ENCODE measurements at regions not wholly inside any gene's neighbourhood (a gene's known extent, or its start where the extent isn't known, plus 50 kb on each side); places are given as distances from the start of the nearest gene placed in this dataset.

DNA sequence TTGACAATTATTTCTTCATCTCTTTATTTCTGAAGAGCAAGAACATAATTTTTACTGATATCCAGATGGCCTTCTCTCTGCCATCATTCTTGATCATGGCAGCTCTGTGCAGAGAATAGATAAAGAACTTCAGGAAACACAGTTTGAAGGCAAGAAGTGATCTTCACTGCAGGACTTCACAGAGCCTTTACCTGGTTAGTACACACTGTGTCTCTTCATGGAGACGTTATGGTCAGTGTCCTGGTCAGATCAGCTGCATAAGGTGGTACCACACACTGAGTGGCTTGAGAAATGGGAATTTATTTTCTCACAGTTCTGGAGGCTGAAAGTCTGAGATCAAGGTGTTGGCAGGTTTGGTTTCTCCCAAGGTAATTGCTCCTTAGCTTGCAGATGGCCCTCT, 129.5 kb downstream of the UTP18 start:
- Mint-ChIP-seq H3K27ac (peak overlapping the region in 1 of 3 donors; percentile 32), H3K27me3 (no peaks in the 10 kb centered on the region), H3K9me3 (peaks cover 0 to 1% (median 0%) of the 10 kb centered on the region in 7 donors), H3K36me3 (no peaks in the 10 kb centered on the region), H3K4me3 (no peak overlapping the region), H3K4me1 (no peaks in the 10 kb centered on the region)
- H3K4me1 ChIP-seq (ENCODE audit: control insufficient read depth, insufficient read depth, low read length, poor library complexity, severe bottlenecking): no peaks in the 10 kb centered on the region
- H3K27me3 ChIP-seq (ENCODE audit: control insufficient read depth, insufficient read depth, low read length): no peaks in the 10 kb centered on the region
- H3K27ac ChIP-seq (ENCODE audit: insufficient read depth, low read length, poor library complexity, severe bottlenecking): no peak overlapping the region
- no peaks in the 10 kb centered on the region for H3K36me3 ChIP-seq (ENCODE audit: control insufficient read depth, insufficient read depth, low read length)
- no peak for DNase-seq
- H3K9me3 ChIP-seq (ENCODE audit: control insufficient read depth in 2 of 2, low read length in 2 of 2): no peaks in the 10 kb centered on the region
- no peak for ATAC-seq (ENCODE audit: low read depth in 2 of 2)
- H3K4me3 ChIP-seq (ENCODE audit: low read depth, low read length): no peak overlapping the region

DNA sequence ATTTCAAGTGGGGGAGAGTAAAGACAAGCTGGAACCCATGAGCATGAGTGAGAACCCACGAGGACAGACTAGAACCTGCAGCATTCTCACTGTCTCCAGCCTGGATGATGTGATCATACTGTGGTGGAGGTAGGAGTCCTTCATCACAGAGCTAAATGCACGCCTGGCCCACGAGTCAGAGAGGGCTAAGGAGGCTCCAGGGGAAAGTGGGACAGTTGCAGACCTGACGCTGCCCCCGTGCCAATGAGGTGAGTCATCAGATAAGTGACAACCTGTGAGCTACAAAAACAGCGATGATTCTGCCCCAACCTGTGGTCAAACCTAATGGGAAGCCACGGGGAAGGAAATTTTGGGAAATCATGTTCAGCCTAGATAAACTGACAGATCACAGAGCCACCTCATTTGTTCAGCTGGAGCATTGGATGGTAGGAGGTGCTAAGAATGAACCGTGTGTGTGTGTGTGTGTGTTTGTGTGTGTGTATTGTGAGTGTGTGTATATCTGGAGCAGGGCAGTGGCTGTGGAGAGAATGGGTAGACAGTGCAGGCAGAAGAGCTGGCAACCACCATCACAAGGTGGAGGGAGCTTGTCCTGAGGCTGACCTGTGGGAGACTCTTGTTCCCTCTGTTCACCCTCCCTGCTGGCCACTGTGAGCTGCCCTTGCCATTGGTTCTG, 131.8 kb downstream of the UTP18 start:
- H3K9me3 ChIP-seq (ENCODE audit: control insufficient read depth in 2 of 2, low read length in 2 of 2): no peaks in the 10 kb centered on the region
- H3K36me3 Mint-ChIP-seq: no peaks in the 10 kb centered on the region
- no peak overlapping the region for H3K27ac ChIP-seq (ENCODE audit: insufficient read depth, low read length, poor library complexity, severe bottlenecking)
- H3K4me1 ChIP-seq (ENCODE audit: control insufficient read depth, insufficient read depth, low read length, poor library complexity, severe bottlenecking): no peaks in the 10 kb centered on the region
- no peaks in the 10 kb centered on the region for H3K27me3 ChIP-seq (ENCODE audit: control insufficient read depth, insufficient read depth, low read length)
- no peak overlapping the region for H3K27ac Mint-ChIP-seq
- H3K36me3 ChIP-seq (ENCODE audit: control insufficient read depth, insufficient read depth, low read length): no peaks in the 10 kb centered on the region
- no peaks in the 10 kb centered on the region for H3K27me3 Mint-ChIP-seq
- H3K4me3 ChIP-seq (ENCODE audit: low read depth, low read length): no peak overlapping the region
- no peak for DNase-seq
- ATAC-seq (ENCODE audit: low read depth in 2 of 2): peak in 1 of 2 donors; percentile 22
- peaks cover 0 to 1% (median 0%) of the 10 kb centered on the region in 7 donors for H3K9me3 Mint-ChIP-seq
- no peak overlapping the region for H3K4me3 Mint-ChIP-seq
- no peaks in the 10 kb centered on the region for H3K4me1 Mint-ChIP-seq

DNA sequence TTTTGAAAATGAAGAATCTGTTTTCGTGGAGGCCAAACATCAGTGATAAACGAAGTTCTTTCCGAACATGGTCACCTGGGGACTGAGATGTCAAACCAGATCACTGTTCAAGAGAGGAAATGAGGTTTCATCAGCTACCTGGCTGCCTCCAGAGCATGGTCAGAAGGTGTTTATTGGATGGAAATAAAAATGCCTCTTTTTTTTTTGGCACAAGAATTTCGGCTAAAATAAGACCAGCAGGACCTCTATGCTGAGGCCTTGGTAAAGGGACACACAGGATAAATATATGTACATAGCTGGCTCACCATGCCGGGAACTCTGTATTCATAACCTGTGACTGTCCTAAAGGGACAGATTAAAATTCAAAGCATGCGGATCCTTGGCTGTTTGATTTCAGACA, 135.3 kb downstream of the UTP18 start:
- no peaks in the 10 kb centered on the region for H3K9me3 Mint-ChIP-seq
- H3K4me1 Mint-ChIP-seq: no peaks in the 10 kb centered on the region
- no peak overlapping the region for H3K4me3 Mint-ChIP-seq
- H3K36me3 ChIP-seq (ENCODE audit: control insufficient read depth, insufficient read depth, low read length): no peaks in the 10 kb centered on the region
- H3K27ac ChIP-seq (ENCODE audit: insufficient read depth, low read length, poor library complexity, severe bottlenecking): no peak overlapping the region
- no peaks in the 10 kb centered on the region for H3K36me3 Mint-ChIP-seq
- no peaks in the 10 kb centered on the region for H3K9me3 ChIP-seq (ENCODE audit: control insufficient read depth in 2 of 2, low read length in 2 of 2)
- ATAC-seq (ENCODE audit: low read depth in 2 of 2) (no peak), DNase-seq (no peak)
- H3K27me3 ChIP-seq (ENCODE audit: control insufficient read depth, insufficient read depth, low read length): no peaks in the 10 kb centered on the region
- H3K4me1 ChIP-seq (ENCODE audit: control insufficient read depth, insufficient read depth, low read length, poor library complexity, severe bottlenecking): no peaks in the 10 kb centered on the region
- H3K27me3 Mint-ChIP-seq: peaks cover 4% of the 10 kb centered on the region
- H3K27ac Mint-ChIP-seq: no peak overlapping the region
- no peak overlapping the region for H3K4me3 ChIP-seq (ENCODE audit: low read depth, low read length)

DNA sequence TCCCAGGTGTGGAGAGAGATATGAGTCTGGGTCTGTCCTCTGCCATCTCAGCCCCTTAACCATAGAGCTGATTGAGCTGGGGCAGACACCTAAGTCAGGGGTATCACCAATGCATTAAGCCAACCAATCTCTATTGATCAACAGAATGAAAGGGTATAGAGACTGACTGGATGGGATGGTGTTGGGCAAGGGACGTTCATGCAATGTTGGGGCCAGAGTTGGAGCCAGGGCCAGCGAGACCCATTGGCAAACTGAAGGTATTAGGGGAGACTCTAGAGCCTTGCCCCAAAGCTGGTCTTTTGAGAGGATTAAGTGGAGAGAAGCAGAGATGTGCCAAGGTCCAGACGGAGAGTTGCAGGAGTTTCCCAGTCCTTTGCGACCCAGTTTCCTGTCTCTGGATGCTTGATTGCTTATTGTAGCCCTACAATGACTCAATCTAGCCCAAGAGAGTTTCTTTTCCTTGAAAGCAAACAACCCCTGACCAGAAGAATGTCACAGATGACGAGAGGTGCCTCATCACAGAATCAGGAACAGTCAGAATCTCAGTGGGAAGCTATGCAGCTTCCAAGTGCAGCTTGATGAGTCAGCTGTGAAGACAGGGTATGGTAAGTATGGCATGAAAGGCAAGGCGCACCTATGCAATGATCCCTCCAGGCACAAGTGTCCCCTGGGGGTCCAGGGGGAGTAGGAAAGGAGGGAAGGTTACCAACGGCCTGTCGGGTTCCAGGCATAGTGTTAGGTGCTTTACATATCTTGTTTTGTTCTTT, 137.2 kb downstream of the UTP18 start:
- DNase-seq (no peak), ATAC-seq (ENCODE audit: low read depth in 2 of 2) (no peak)
- Histone ChIP-seq H3K4me3 (ENCODE audit: low read depth, low read length) (no peak overlapping the region), H3K27ac (ENCODE audit: insufficient read depth, low read length, poor library complexity, severe bottlenecking) (no peak overlapping the region), H3K9me3 (ENCODE audit: control insufficient read depth in 2 of 2, low read length in 2 of 2) (no peaks in the 10 kb centered on the region), H3K27me3 (ENCODE audit: control insufficient read depth, insufficient read depth, low read length) (no peaks in the 10 kb centered on the region), H3K4me1 (ENCODE audit: control insufficient read depth, insufficient read depth, low read length, poor library complexity, severe bottlenecking) (no peaks in the 10 kb centered on the region), H3K36me3 (ENCODE audit: control insufficient read depth, insufficient read depth, low read length) (no peaks in the 10 kb centered on the region)
- Mint-ChIP-seq H3K36me3 (no peaks in the 10 kb centered on the region), H3K27ac (peak overlapping the region in 1 of 3 donors; percentile 25), H3K9me3 (peaks cover 0 to 1% (median 0%) of the 10 kb centered on the region in 7 donors), H3K4me3 (no peak overlapping the region), H3K27me3 (peaks cover 4% of the 10 kb centered on the region), H3K4me1 (no peaks in the 10 kb centered on the region)

DNA sequence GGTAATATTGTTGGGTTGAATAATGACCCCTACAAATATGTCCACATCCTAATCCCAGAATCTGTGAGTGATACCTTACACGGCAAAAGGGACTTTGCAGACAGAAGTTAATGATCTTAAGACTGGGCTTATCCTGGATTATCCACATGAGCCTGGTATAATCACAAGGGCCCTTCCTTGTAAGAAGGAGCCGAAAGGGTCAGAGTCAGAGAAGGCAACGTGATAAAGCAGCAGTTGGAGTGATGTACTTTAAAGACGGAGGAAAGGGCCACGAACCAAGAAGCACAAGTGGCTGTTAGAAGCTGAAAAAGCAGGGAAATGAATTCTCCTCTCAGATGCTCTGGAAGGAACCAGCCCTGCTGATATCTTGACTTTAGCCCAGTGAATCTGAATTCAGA, 137.8 kb downstream of the UTP18 start:
- no peak overlapping the region for H3K4me3 Mint-ChIP-seq
- ATAC-seq (ENCODE audit: low read depth in 2 of 2) (no peak), DNase-seq (no peak)
- H3K4me1 Mint-ChIP-seq: no peaks in the 10 kb centered on the region
- H3K36me3 Mint-ChIP-seq: no peaks in the 10 kb centered on the region
- H3K27me3 Mint-ChIP-seq: peaks cover 4% of the 10 kb centered on the region
- Histone ChIP-seq H3K4me3 (ENCODE audit: low read depth, low read length) (no peak overlapping the region), H3K4me1 (ENCODE audit: control insufficient read depth, insufficient read depth, low read length, poor library complexity, severe bottlenecking) (no peaks in the 10 kb centered on the region), H3K9me3 (ENCODE audit: control insufficient read depth in 2 of 2, low read length in 2 of 2) (no peaks in the 10 kb centered on the region), H3K27me3 (ENCODE audit: control insufficient read depth, insufficient read depth, low read length) (no peaks in the 10 kb centered on the region), H3K36me3 (ENCODE audit: control insufficient read depth, insufficient read depth, low read length) (no peaks in the 10 kb centered on the region), H3K27ac (ENCODE audit: insufficient read depth, low read length, poor library complexity, severe bottlenecking) (no peak overlapping the region)
- H3K27ac Mint-ChIP-seq: peak overlapping the region in 1 of 3 donors; percentile 25
- H3K9me3 Mint-ChIP-seq: peaks cover 0 to 1% (median 0%) of the 10 kb centered on the region in 7 donors

DNA sequence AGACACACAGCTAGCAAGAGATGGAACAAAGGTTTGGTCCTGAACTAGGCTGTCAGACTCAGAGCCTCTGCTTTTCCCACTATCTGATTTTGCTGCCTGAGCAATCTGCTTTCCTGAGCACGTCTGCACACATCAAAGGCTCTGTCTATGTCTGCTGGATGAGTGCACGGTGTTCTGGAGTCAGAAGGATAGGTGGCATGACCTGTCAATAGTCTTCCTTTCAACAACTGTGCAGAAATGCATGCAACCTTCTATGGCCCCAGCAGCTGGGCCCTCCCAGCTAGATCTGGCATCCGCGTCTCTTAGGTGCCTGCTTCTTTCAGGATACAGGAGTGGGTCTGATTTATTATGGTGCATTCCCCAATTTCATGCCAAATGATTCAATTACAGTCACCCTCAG, 138.3 kb downstream of the UTP18 start:
- Mint-ChIP-seq H3K4me1 (no peaks in the 10 kb centered on the region), H3K36me3 (no peaks in the 10 kb centered on the region), H3K4me3 (no peak overlapping the region), H3K27me3 (peaks cover 4% of the 10 kb centered on the region), H3K27ac (no peak overlapping the region), H3K9me3 (peaks cover 0 to 1% (median 0%) of the 10 kb centered on the region in 7 donors)
- Histone ChIP-seq H3K27me3 (ENCODE audit: control insufficient read depth, insufficient read depth, low read length) (no peaks in the 10 kb centered on the region), H3K27ac (ENCODE audit: insufficient read depth, low read length, poor library complexity, severe bottlenecking) (no peak overlapping the region), H3K36me3 (ENCODE audit: control insufficient read depth, insufficient read depth, low read length) (no peaks in the 10 kb centered on the region), H3K4me1 (ENCODE audit: control insufficient read depth, insufficient read depth, low read length, poor library complexity, severe bottlenecking) (no peaks in the 10 kb centered on the region), H3K4me3 (ENCODE audit: low read depth, low read length) (no peak overlapping the region), H3K9me3 (ENCODE audit: control insufficient read depth in 2 of 2, low read length in 2 of 2) (no peaks in the 10 kb centered on the region)
- ATAC-seq (ENCODE audit: low read depth in 2 of 2) (no peak), DNase-seq (no peak)

DNA sequence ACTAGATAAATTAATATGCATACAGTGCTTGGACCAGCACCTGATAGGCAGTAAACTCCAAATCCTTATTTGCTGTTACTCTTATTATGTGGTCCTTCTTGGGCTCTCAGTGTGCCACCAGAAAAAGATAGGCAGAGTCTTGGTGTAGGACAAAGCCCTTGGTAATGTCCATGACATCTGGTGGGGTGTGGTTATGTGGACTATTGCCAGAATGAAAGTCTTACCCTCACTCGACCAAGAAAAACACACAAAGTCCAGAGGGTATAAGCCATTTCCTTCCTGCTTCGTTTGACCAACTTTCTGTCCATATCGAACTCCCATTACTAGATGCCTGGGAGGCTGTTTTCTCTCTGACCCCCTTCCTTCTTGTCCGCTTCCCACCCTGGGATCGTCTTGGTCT, 140.9 kb downstream of the UTP18 start:
- no peak overlapping the region for H3K4me3 ChIP-seq (ENCODE audit: low read depth, low read length)
- H3K9me3 ChIP-seq (ENCODE audit: control insufficient read depth in 2 of 2, low read length in 2 of 2): no peaks in the 10 kb centered on the region
- H3K4me3 Mint-ChIP-seq: no peak overlapping the region
- no peaks in the 10 kb centered on the region for H3K4me1 Mint-ChIP-seq
- no peaks in the 10 kb centered on the region for H3K27me3 ChIP-seq (ENCODE audit: control insufficient read depth, insufficient read depth, low read length)
- H3K27ac Mint-ChIP-seq: no peak overlapping the region
- no peaks in the 10 kb centered on the region for H3K36me3 ChIP-seq (ENCODE audit: control insufficient read depth, insufficient read depth, low read length)
- ATAC-seq (ENCODE audit: low read depth in 2 of 2) (no peak), DNase-seq (no peak)
- H3K4me1 ChIP-seq (ENCODE audit: control insufficient read depth, insufficient read depth, low read length, poor library complexity, severe bottlenecking): no peaks in the 10 kb centered on the region
- H3K27ac ChIP-seq (ENCODE audit: insufficient read depth, low read length, poor library complexity, severe bottlenecking): no peak overlapping the region
- H3K36me3 Mint-ChIP-seq: no peaks in the 10 kb centered on the region
- peaks cover 5% of the 10 kb centered on the region for H3K27me3 Mint-ChIP-seq
- H3K9me3 Mint-ChIP-seq: peaks cover 0 to 1% (median 0%) of the 10 kb centered on the region in 7 donors

DNA sequence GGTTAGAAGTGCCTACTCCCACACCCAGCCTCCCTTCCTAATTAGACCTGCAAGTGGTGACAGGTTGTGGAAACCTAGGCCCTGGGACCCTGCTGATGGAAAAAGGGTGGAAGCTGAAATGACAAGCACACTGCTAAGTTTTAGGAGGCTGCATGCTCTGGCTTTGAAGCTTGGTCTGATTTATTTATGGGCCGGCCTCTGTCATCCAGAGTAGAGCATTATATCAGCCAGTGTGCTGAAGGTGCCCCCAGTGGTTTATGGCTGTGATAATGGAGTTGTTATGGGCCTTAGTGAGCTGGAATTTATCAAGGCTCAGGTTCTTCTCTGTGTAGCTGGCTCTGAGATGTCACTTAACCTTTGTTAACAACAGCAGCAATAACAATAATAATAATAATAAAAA, 142.6 kb downstream of the UTP18 start:
- Histone ChIP-seq H3K4me1 (ENCODE audit: control insufficient read depth, insufficient read depth, low read length, poor library complexity, severe bottlenecking) (no peaks in the 10 kb centered on the region), H3K27ac (ENCODE audit: insufficient read depth, low read length, poor library complexity, severe bottlenecking) (no peak overlapping the region), H3K27me3 (ENCODE audit: control insufficient read depth, insufficient read depth, low read length) (no peaks in the 10 kb centered on the region), H3K4me3 (ENCODE audit: low read depth, low read length) (no peak overlapping the region), H3K36me3 (ENCODE audit: control insufficient read depth, insufficient read depth, low read length) (no peaks in the 10 kb centered on the region), H3K9me3 (ENCODE audit: control insufficient read depth in 2 of 2, low read length in 2 of 2) (no peaks in the 10 kb centered on the region)
- peaks cover 0 to 1% (median 0%) of the 10 kb centered on the region in 7 donors for H3K9me3 Mint-ChIP-seq
- no peaks in the 10 kb centered on the region for H3K4me1 Mint-ChIP-seq
- H3K27me3 Mint-ChIP-seq: peaks cover 7% of the 10 kb centered on the region
- DNase-seq (no peak), ATAC-seq (ENCODE audit: low read depth in 2 of 2) (no peak)
- no peaks in the 10 kb centered on the region for H3K36me3 Mint-ChIP-seq
- H3K27ac Mint-ChIP-seq: no peak overlapping the region
- no peak overlapping the region for H3K4me3 Mint-ChIP-seq
